PFSK-1 (cell line): ENCODE measurements at regions not wholly inside any gene's neighbourhood (a gene's known extent, or its start where the extent isn't known, plus 50 kb on each side); places are given as distances from the start of the nearest gene placed in this dataset.

ENCODE experiments used
- FOXP2 ChIP-seq: optimal IDR thresholded peaks from 2 replicates; pipeline ENCODE3; 2011; ENCODE audit warnings: borderline replicate concordance, control low read depth, inconsistent platforms; ENCODE audit not compliant: insufficient read depth; ENCODE audit errors: extremely low read length, extremely low read depth
- POLR2AphosphoS5 ChIP-seq: IDR thresholded peaks from 2 replicates; pipeline ENCODE4 v1.6.1; 2012; ENCODE audit warnings: low read depth, mild to moderate bottlenecking, control low read depth, low read length, moderate library complexity
- REST ChIP-seq, 2 experiments: IDR thresholded peaks; 2 replicates each; pipeline versions ENCODE4 v1.6.1 to v1.8.0; 2011 to 2012; ENCODE audit warnings: low read depth in 2 of 2, low read length in 2 of 2, control low read depth in 1 of 2, inconsistent platforms in 1 of 2, mild to moderate bottlenecking in 1 of 2, moderate library complexity in 1 of 2; ENCODE audit not compliant: insufficient read depth in 1 of 2
- SIN3A ChIP-seq: IDR thresholded peaks from 2 replicates; pipeline ENCODE4 v1.6.1; 2012; ENCODE audit warnings: mild to moderate bottlenecking, low read length, moderate library complexity, borderline replicate concordance; ENCODE audit not compliant: insufficient read depth
- TAF1 ChIP-seq: IDR thresholded peaks from 2 replicates; pipeline ENCODE4 v1.6.1; 2012; ENCODE audit warnings: low read length, control low read depth, borderline replicate concordance; ENCODE audit not compliant: insufficient read depth

- TF ChIP-seq FOXP2 (no peak), TAF1 (no peak), POLR2AphosphoS5 (no peak), REST (IDR thresholded peaks at IDR 0.05; ENCODE audit: insufficient read depth in 1 of 2, low read depth in 2 of 2, low read length in 2 of 2) (no peak), SIN3A (no peak)
Measured at GRCh38 chr13:57568865-57569264, 62.7 kb upstream of the PCDH17 start.

GRCh38 chr13:57569986-57570385 lies 61.6 kb upstream of the PCDH17 start:
- no peak for TF ChIP-seq POLR2AphosphoS5
- TF ChIP-seq SIN3A: no peak
- TF ChIP-seq REST (IDR thresholded peaks at IDR 0.05; ENCODE audit: insufficient read depth in 1 of 2, low read depth in 2 of 2, low read length in 2 of 2): no peak
- no peak for TF ChIP-seq FOXP2
- TF ChIP-seq TAF1: no peak
